Medulla oblongata (tissue), 1 donor: ENCODE measurements at regions not wholly inside any gene's neighbourhood (a gene's known extent, or its start where the extent isn't known, plus 50 kb on each side); places are given as distances from the start of the nearest gene placed in this dataset.

Experiments
- DNase-seq: peaks from one replicate; pipeline ENCODE4 v3.0.0-alpha.2; 2015; ENCODE audit errors: extremely low spot score

DNA sequence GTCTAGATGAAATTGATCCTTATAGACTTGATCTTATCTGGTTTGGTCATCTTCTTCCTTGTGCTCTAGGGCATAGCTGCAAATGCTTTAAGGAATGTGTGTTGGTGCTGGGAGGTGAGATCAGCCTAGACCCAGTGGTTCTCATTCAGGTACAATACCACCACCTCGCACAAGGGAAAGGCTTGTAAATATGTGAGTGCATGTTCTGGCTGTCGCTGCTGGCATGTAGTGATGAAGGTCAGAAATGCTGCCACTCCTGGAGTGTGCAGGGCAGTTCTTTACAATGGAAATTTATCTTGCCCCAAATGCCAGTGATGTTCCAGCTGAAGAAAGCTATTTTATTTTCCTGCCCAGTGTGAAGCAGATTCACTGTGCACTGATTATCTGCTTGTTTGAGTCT is 900.9 kb downstream of the QKI start:
- no peak for DNase-seq

- no peak for DNase-seq
Observed at GRCh38 chr6:164308339-164308738, 893.8 kb downstream of the QKI start.

GRCh38 chr6:164303102-164303964 is 888.8 kb downstream of the QKI start:
- peak; percentile 3 for DNase-seq

DNA sequence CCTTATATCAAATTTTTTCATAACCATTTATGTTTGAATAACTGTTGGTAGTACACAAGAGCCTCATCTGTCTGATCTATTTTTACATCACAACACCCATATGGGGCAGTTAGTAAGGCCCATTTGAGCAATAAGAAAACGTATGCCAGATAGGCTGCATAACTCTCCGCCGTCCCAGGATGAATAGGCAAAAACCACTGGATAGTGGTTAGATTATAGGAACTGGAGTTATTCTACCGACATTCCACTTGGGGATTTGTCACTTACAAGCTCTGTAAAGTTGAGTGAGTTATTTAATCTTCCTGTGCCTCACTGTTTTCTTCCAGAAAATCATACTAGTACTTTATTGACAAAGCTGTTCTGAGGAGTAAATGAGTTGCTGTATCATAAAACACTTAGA is 881.9 kb downstream of the QKI start:
- DNase-seq, result no peak

- DNase-seq, result no peak
Observed at GRCh38 chr6:164294047-164294784, 879.7 kb downstream of the QKI start.

GRCh38 chr6:164291224-164291623 is 876.7 kb downstream of the QKI start:
- no peak for DNase-seq

DNA sequence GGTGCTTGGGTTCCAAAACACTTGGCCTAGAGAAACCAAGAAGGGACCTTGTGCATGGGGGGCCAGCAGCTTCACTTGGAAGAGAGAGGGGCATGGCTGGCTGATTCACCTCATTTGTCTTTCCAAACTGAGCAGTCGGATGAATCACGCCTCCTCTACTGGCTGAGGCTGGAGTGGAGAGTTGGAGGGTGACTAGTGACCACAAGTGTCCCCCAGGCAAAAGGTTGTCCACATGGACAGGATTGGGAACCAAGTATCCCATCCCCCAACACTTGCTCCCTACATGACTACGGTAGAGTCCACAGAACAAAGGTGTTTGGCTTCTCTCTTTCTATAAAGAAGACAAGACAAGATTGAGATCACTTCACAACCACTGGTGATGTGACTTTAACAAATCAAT is 875.6 kb downstream of the QKI start:
- no peak for DNase-seq

GRCh38 chr6:164286011-164286410 is 871.5 kb downstream of the QKI start:
- no peak for DNase-seq

GRCh38 chr6:164283574-164283973 is 869.1 kb downstream of the QKI start:
- no peak for DNase-seq

GRCh38 chr6:164276211-164276610 is 861.7 kb downstream of the QKI start:
- DNase-seq, result no peak

GRCh38 chr6:164275773-164276172 is 861.3 kb downstream of the QKI start:
- no peak for DNase-seq

- no peak for DNase-seq
Observed at GRCh38 chr6:164274493-164274892, 860.0 kb downstream of the QKI start.

DNA sequence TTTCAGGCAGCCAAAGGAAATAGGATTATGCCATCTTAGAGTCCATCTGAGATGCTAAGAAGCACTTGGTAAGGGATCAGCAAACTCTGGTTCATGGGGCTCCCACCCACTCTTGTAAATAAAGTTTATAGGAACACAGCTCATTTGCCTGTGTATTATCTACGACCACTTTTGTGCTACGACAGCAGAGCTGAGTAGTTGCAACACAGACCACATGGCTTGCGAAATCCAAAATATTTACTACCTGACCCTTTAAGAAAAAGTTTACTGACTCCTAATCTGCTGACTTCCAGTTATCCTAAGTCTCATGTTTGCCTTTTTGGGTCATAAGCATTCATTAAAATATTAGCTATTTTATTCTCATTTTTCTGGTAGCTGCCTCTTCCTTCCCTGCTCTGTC is 859.0 kb downstream of the QKI start:
- DNase-seq, result no peak

DNA sequence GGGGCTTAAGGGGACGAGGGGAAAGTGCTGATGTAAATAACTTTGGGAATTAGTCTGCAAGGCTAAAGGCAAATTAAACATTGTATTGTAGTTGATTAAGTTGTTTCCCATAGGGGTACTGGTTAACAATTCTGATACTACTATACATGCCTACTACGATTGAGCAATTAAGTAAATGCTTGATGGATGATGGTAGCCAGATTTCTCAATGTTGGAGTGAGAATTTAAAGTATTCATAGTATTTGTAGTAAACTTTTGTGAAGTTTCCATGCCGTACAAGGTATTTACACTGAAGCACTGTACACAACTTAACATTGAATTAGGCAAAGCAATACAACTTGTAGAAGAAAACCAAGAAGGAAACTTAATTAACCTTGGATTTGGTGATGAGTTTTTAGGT is 852.3 kb downstream of the QKI start:
- DNase-seq, result no peak

DNA sequence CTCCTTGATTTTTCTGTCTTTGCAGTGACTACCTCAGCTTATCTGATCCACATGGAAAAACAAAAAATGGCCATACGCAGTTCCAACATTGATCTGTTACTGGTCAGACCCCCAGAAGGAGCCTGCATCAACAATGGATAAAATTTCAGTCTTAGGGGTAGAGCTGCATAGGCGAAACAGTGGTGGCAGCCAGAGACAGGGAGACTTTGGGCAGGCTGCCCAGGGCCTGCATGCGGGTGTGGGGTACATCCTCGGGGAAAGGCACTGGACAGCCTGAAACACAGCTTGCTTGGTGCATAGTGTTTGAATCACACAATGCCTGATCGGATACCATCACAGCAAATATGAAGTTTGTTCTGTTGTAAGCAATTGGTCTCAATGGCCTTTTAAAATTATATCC is 847.8 kb downstream of the QKI start:
- DNase-seq, result no peak

DNA sequence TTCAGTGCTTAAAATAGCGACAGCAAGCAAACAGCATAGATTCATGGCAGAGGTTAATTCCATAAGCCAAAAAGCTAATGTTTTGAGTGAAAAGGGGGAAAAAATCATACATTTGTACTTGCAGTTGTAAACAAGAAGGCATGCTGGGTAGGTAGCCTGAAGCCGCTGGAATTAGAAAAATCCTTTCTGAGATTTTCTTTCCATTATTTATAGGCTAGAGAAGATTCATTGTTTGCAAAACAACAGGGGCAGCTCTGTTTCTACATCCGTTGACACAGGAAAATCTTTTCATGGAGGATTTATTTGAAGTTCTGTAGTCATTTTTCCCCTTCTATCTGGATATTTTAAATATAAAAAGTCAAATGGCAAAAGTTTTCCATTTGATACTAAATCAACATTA is 843.9 kb downstream of the QKI start:
- DNase-seq, result peak; percentile 31

DNA sequence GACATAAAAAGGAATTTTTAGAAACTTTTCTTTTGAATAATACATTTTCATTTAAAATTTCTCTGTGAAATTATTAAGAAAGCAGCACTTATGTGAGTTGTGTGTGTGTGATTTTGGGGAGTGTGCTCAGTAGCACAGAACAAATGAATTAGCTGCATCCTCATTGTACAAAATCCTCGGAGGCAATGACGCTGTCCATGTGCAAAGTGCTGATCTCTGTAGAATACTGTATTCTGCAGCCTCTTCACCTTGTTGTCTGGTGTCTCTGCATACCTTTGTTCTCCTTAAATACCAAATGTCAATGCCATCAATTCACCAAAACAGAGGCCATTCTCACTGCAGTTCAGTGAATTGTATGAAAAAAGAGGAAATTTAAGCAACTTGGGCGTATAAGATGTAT is 838.4 kb downstream of the QKI start:
- DNase-seq, result no peak

DNA sequence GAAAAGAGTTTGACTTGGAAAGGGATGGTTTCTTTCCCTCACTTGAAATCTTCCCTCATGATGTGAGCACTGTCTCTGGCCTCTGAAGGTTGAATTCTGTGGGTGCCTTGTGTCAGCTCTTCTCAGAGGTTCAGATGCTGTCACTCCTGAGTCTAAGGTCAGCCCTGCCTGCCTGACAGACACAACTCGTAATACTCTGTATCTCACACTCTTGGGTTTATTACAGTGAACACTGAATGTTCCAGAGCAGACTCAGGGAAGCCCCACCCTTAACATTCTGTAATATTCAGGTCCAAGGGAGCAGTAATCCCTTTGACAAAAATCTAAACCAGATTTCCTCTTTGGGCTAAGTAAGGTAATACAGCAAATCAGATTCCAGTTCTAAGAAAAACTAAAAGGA is 837.8 kb downstream of the QKI start:
- DNase-seq, result no peak

GRCh38 chr6:164247106-164247505 is 832.6 kb downstream of the QKI start:
- DNase-seq, result peak; percentile 49

- DNase-seq, result peak; percentile 37
Observed at GRCh38 chr6:164246082-164246481, 831.6 kb downstream of the QKI start.

DNA sequence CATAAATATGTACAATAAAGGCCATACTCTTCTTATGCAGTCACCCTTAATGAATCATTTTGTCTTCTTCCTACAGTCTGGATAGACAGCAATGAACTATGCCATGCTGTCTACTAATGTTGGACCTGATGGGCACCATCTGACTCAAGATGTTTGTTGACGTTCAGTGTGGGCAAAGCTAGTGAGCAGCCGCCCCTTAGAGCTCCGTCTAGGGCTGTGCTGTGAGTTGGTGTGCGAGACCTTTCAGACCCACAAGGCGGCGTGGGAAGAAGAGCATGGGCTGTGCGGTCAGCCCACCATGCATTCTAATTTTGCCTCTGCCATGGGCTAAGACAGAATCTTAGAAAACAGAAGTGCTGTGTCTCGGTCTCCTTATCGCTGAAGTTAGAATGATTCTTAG is 829.4 kb downstream of the QKI start:
- DNase-seq, result no peak

GRCh38 chr6:164243012-164243610 is 828.6 kb downstream of the QKI start:
- no peak for DNase-seq

DNA sequence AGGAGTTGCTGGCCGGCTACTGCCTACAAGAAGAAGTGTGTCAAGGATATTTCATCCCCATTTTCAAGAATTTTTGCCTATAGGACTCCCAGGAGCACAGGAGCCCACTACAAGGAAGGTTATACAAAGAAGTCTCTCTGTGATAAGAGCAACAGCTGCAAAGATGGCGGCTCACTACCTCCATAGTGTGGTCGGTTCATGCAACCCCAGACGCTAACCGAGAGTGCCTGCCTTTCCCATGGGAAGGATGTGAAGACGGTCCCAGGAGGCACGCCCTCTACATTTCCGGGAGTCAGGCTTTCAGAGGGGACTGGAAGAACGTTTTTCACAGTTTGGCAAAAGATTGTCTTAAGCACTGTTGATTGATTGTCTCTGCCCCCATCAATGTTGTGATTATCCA is 816.3 kb downstream of the QKI start:
- DNase-seq, result no peak
